SK-N-SH (cell line): ENCODE measurements at regions not wholly inside any gene's neighbourhood (a gene's known extent, or its start where the extent isn't known, plus 50 kb on each side); places are given as distances from the start of the nearest gene placed in this dataset.

ENCODE experiments used
- CTCF ChIA-PET: fragments of 300-600, 350-600 bp; formaldehyde crosslinking; extraction: SDS; loops from one replicate; lab custom pipeline; 2021; lab: Yijun Ruan, JAX
- POLR2A ChIA-PET: fragments of 350-600 bp; sonication (Branson Sonifier 250); formaldehyde crosslinking; extraction: SDS; loops from one replicate; lab custom pipeline; 2020; ENCODE audit warnings: antibody characterized with exemption, inconsistent platforms; lab: Yijun Ruan, JAX
- DNase-seq: peaks from one replicate; pipeline ENCODE4 v3.0.0; 2012
- H2AFZ ChIP-seq: fragments of 200-600 bp; sonication (generic); 2 replicates; pipeline ENCODE4 v1.8.1; 2016; ENCODE audit warnings: antibody characterized with exemption, mild to moderate bottlenecking, low read depth
- H3F3A ChIP-seq: fragments of 200-600 bp; sonication (generic); replicated peaks from 2 replicates; pipeline ENCODE3; 2016; ENCODE audit warnings: antibody characterized with exemption, mild to moderate bottlenecking; ENCODE audit not compliant: insufficient read depth
- H3K27ac ChIP-seq, 2 experiments: fragments of 200-500 bp in 1 of 2; fragments of 200-600 bp in 1 of 2; sonication (Bioruptor generic) in 1 of 2; sonication (generic), shearing (Covaris generic) in 1 of 2; 2 replicates each; pipeline versions ENCODE4 v1.5.1 to v1.6.1; 2014 to 2016; ENCODE audit warnings: low read depth in 2 of 2, inconsistent platforms in 1 of 2, low read length in 1 of 2, mild to moderate bottlenecking in 1 of 2, mixed read lengths in 1 of 2
- H3K27me3 ChIP-seq: fragments of 200-600 bp; sonication (generic), shearing (Covaris generic); 2 replicates; pipeline ENCODE4 v1.6.1; 2016; ENCODE audit warnings: mixed run types; ENCODE audit not compliant: insufficient read depth
- H3K36me3 ChIP-seq, 2 experiments: fragments of 200-500 bp in 1 of 2; fragments of 200-600 bp in 1 of 2; sonication (Bioruptor generic) in 1 of 2; sonication (generic) in 1 of 2; replicated peaks in 1 of 2; 2 replicates each; pipeline versions ENCODE3 to v1.5.1; 2014 to 2016; ENCODE audit warnings: low read length in 1 of 2, mild to moderate bottlenecking in 1 of 2; ENCODE audit not compliant: insufficient read depth in 2 of 2, control insufficient read depth in 1 of 2
- H3K4me1 ChIP-seq, 2 experiments: fragments of 200-500 bp in 1 of 2; fragments of 200-600 bp in 1 of 2; sonication (Bioruptor generic) in 1 of 2; sonication (generic), shearing (Covaris generic) in 1 of 2; 2 replicates each; pipeline versions ENCODE4 v1.5.1 to v1.6.1; 2014 to 2016; ENCODE audit warnings: low read depth in 1 of 2, low read length in 1 of 2, mixed run types in 1 of 2; ENCODE audit not compliant: insufficient read depth in 2 of 2, control insufficient read depth in 1 of 2
- H3K4me2 ChIP-seq: fragments of 200-600 bp; sonication (generic), shearing (Covaris generic); 2 replicates; pipeline ENCODE4 v1.6.1; 2017; ENCODE audit warnings: mixed run types
- H3K4me3 ChIP-seq, 2 experiments: fragments of 200-500 bp in 1 of 2; fragments of 200-600 bp in 1 of 2; sonication (Bioruptor generic) in 1 of 2; sonication (generic), shearing (Covaris generic) in 1 of 2; 2 replicates each; pipeline versions ENCODE4 v1.5.1 to v1.8.1; 2014 to 2016; ENCODE audit warnings: low read depth in 2 of 2, inconsistent platforms in 1 of 2, low read length in 1 of 2, mild to moderate bottlenecking in 1 of 2, mixed read lengths in 1 of 2, moderate library complexity in 1 of 2
- H3K79me2 ChIP-seq: fragments of 200-600 bp; sonication (generic); 2 replicates; pipeline ENCODE4 v1.8.1; 2017; ENCODE audit warnings: mild to moderate bottlenecking; ENCODE audit not compliant: insufficient read depth
- H3K9ac ChIP-seq: fragments of 200-600 bp; sonication (generic); 2 replicates; pipeline ENCODE4 v1.6.1; 2017; ENCODE audit warnings: mixed run types
- H3K9me2 ChIP-seq: fragments of 200-600 bp; sonication (generic); 2 replicates; pipeline ENCODE4 v1.6.1; 2017; ENCODE audit warnings: mixed run types
- H3K9me3 ChIP-seq: fragments of 200-600 bp; sonication (generic); 2 replicates; pipeline ENCODE4 v1.6.1; 2017; ENCODE audit warnings: mixed run types, mild to moderate bottlenecking, moderate library complexity
- H4K20me1 ChIP-seq: fragments of 200-600 bp; sonication (generic); 2 replicates; pipeline ENCODE4 v1.6.1; 2017; ENCODE audit warnings: mild to moderate bottlenecking, mixed run types; ENCODE audit not compliant: insufficient read depth
- CHD2 ChIP-seq: fragments of 150-350 bp; IDR thresholded peaks from 2 replicates; pipeline ENCODE4 v1.6.1; 2018; ENCODE audit warnings: low read length; ENCODE audit not compliant: partially characterized antibody
- ELF1 ChIP-seq: IDR thresholded peaks from 2 replicates; pipeline ENCODE4 v1.4.0; 2012
- EP300 ChIP-seq, 2 experiments: IDR thresholded peaks; 2 replicates each; pipeline versions ENCODE4 v1.4.0 to v1.6.1; 2012; ENCODE audit warnings: borderline replicate concordance in 1 of 2, low read depth in 1 of 2, low read length in 1 of 2
- FOXM1 ChIP-seq: IDR thresholded peaks from 2 replicates; pipeline ENCODE4 v1.4.0; 2012; ENCODE audit warnings: low read depth, mild to moderate bottlenecking
- GATA2 ChIP-seq: sonication (generic); formaldehyde crosslinking; IDR thresholded peaks from 2 replicates; pipeline ENCODE4 v1.5.0; 2020; ENCODE audit warnings: mild to moderate bottlenecking, missing genetic modification reagents
- RAD21 ChIP-seq: IDR thresholded peaks from 2 replicates; pipeline ENCODE4 v1.6.1; 2012; ENCODE audit warnings: mild to moderate bottlenecking, low read length
- RCOR1 ChIP-seq: fragments of 150-350 bp; IDR thresholded peaks from 2 replicates; pipeline ENCODE4 v1.6.1; 2017; ENCODE audit warnings: antibody characterized with exemption, low read length
- RXRA ChIP-seq: IDR thresholded peaks from 2 replicates; pipeline ENCODE4 v1.4.0; 2012; ENCODE audit warnings: low read depth, mild to moderate bottlenecking, borderline replicate concordance
- SIN3A ChIP-seq: IDR thresholded peaks from 2 replicates; pipeline ENCODE4 v1.6.1; 2012; ENCODE audit warnings: low read depth, mild to moderate bottlenecking, low read length, moderate library complexity, borderline replicate concordance
- TAF1 ChIP-seq: IDR thresholded peaks from 2 replicates; pipeline ENCODE4 v1.6.1; 2012; ENCODE audit warnings: low read depth, mild to moderate bottlenecking, low read length, moderate library complexity, borderline replicate concordance
- TCF12 ChIP-seq: IDR thresholded peaks from 2 replicates; pipeline ENCODE4 v1.4.0; 2012
- TEAD4 ChIP-seq: IDR thresholded peaks from 2 replicates; pipeline ENCODE4 v1.4.0; 2012; ENCODE audit warnings: mild to moderate bottlenecking, borderline replicate concordance; ENCODE audit not compliant: insufficient read depth
- YY1 ChIP-seq: IDR thresholded peaks from 2 replicates; pipeline ENCODE4 v1.4.0; 2012; ENCODE audit warnings: low read depth, mild to moderate bottlenecking
- WGBS: methylation state at CpG from one replicate; pipeline ENCODE4 v1.1.6; 2017; ENCODE audit warnings: low lambda C conversion rate; 5-methylcytosine and 5-hydroxymethylcytosine counted together
- TF ChIP-seq, protein P1 (sequence below): IDR thresholded peaks from 2 replicates; pipeline ENCODE4; 2012
- TF ChIP-seq, protein P2 (sequence below): IDR thresholded peaks from 2 replicates; pipeline ENCODE4 v1.4.0; 2012; ENCODE audit warnings: low read depth
- TF ChIP-seq, protein P3 (sequence below): fragments of 150-350 bp; IDR thresholded peaks from 2 replicates; pipeline ENCODE4 v1.6.1; 2017; ENCODE audit warnings: antibody characterized with exemption, low read length, low read depth, borderline replicate concordance
- TF ChIP-seq, protein P4 (sequence below): IDR thresholded peaks from 2 replicates; pipeline ENCODE4 v1.4.0; 2012; ENCODE audit warnings: low read depth, borderline replicate concordance

DNA sequence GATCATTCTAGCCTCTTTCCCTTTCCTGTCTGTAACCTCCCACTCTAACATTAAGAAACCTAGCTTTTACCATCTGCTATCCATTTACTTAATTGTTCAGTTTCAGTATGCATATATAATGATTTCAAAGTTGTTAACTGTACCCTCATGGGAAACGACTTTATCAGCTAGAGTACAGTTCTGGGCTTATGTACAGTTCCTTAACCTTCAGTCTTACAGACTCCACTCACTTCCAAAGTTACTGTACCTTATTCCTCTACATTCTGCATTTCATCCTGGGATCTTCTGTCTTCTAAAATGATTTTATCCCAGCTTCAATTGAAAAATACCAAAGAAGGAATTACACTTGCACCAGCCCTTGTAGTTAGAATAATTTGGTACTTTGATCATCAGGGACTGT is 108.7 kb upstream of the KCNE2 start:
- Histone ChIP-seq H3K4me1 (no peaks in the 10 kb centered on the region), H3K27me3 (no peaks in the 10 kb centered on the region), H3F3A (no peaks in the 10 kb centered on the region), H3K27ac (no peak overlapping the region), H4K20me1 (no peaks in the 10 kb centered on the region), H2AFZ (no peak overlapping the region), H3K9ac (no peak overlapping the region), H3K4me3 (no peak overlapping the region), H3K79me2 (no peaks in the 10 kb centered on the region), H3K9me2 (no peaks in the 10 kb centered on the region; the same call in 1 of the 2 replicates), H3K36me3 (no peaks in the 10 kb centered on the region), H3K4me2 (no peak overlapping the region), H3K9me3 (peaks cover 4% of the 10 kb centered on the region; the same call in 1 of the 2 replicates)
- DNase-seq = no peak
- POLR2A ChIA-PET = no interaction called here
- WGBS = 0% methylated on average over 1 of the region's 1 CpG
- TF ChIP-seq EP300 (IDR thresholded peaks at IDR 0.05; ENCODE audit: borderline replicate concordance in 1 of 2, low read depth in 1 of 2, low read length in 1 of 2) = no peak
- TF ChIP-seq, protein P1, sequence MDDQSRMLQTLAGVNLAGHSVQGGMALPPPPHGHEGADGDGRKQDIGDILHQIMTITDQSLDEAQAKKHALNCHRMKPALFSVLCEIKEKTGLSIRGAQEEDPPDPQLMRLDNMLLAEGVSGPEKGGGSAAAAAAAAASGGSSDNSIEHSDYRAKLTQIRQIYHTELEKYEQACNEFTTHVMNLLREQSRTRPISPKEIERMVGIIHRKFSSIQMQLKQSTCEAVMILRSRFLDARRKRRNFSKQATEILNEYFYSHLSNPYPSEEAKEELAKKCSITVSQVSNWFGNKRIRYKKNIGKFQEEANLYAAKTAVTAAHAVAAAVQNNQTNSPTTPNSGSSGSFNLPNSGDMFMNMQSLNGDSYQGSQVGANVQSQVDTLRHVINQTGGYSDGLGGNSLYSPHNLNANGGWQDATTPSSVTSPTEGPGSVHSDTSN = no peak
- no peak for TF ChIP-seq YY1
- TF ChIP-seq CHD2 = no peak
- no peak for TF ChIP-seq TEAD4
- TF ChIP-seq GATA2 (CRISPR knock-in tag) = no peak
- no peak for TF ChIP-seq RAD21
- no peak for TF ChIP-seq TAF1
- TF ChIP-seq, protein P2, sequence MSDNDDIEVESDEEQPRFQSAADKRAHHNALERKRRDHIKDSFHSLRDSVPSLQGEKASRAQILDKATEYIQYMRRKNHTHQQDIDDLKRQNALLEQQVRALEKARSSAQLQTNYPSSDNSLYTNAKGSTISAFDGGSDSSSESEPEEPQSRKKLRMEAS = no peak
- no peak for TF ChIP-seq FOXM1
- TF ChIP-seq TCF12 = no peak
- no peak for TF ChIP-seq SIN3A
- TF ChIP-seq RCOR1 = no peak
- TF ChIP-seq, protein P3, sequence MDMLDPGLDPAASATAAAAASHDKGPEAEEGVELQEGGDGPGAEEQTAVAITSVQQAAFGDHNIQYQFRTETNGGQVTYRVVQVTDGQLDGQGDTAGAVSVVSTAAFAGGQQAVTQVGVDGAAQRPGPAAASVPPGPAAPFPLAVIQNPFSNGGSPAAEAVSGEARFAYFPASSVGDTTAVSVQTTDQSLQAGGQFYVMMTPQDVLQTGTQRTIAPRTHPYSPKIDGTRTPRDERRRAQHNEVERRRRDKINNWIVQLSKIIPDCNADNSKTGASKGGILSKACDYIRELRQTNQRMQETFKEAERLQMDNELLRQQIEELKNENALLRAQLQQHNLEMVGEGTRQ = no peak
- TF ChIP-seq RXRA = no peak
- TF ChIP-seq, protein P4, sequence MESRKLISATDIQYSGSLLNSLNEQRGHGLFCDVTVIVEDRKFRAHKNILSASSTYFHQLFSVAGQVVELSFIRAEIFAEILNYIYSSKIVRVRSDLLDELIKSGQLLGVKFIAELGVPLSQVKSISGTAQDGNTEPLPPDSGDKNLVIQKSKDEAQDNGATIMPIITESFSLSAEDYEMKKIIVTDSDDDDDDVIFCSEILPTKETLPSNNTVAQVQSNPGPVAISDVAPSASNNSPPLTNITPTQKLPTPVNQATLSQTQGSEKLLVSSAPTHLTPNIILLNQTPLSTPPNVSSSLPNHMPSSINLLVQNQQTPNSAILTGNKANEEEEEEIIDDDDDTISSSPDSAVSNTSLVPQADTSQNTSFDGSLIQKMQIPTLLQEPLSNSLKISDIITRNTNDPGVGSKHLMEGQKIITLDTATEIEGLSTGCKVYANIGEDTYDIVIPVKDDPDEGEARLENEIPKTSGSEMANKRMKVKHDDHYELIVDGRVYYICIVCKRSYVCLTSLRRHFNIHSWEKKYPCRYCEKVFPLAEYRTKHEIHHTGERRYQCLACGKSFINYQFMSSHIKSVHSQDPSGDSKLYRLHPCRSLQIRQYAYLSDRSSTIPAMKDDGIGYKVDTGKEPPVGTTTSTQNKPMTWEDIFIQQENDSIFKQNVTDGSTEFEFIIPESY = no peak
- no peak for TF ChIP-seq ELF1
- CTCF ChIA-PET = interaction anchor here (1.0 kb wide), 1 partner anchor 331 kb away, joined by 3 read pairs; no protein-coding TSS in a partner anchor
